GM18867 (cell line): ENCODE measurements at regions not wholly inside any gene's neighbourhood (a gene's known extent, or its start where the extent isn't known, plus 50 kb on each side); places are given as distances from the start of the nearest gene placed in this dataset.
"Not testable (repeated sequence)": the region's sequence is repeated elsewhere in the genome, so short reads cannot be mapped to it uniquely, and the experiment has no call there.

ENCODE experiments used
- ATAC-seq: cut with Tn5 transposase; IDR thresholded peaks from one replicate; pipeline ENCODE4 v1.9.1; 2021; ENCODE audit warnings: mild to moderate bottlenecking, moderate library complexity; ENCODE audit not compliant: unreplicated experiment

- no peak for ATAC-seq
Observed at GRCh38 chr4:84379917-84380641, 119.0 kb downstream of the NKX6-1 start.

GRCh38 chr4:84378983-84379382 is 120.1 kb downstream of the NKX6-1 start:
- no peak for ATAC-seq

GRCh38 chr4:84378356-84378755 is 120.7 kb downstream of the NKX6-1 start:
- no peak for ATAC-seq

- ATAC-seq: no peak
Observed at GRCh38 chr4:84366907-84367306, 132.2 kb downstream of the NKX6-1 start.

- ATAC-seq: no peak
Observed at GRCh38 chr4:84366161-84366560, 132.9 kb downstream of the NKX6-1 start.

GRCh38 chr4:84362896-84363655 is 136.0 kb downstream of the NKX6-1 start:
- ATAC-seq: no peak

- no peak for ATAC-seq
Observed at GRCh38 chr4:84342161-84342560, 156.9 kb downstream of the NKX6-1 start.

GRCh38 chr4:84341559-84341958 is 157.5 kb downstream of the NKX6-1 start:
- ATAC-seq: no peak

- ATAC-seq: no peak
Observed at GRCh38 chr4:84338367-84338766, 160.7 kb downstream of the NKX6-1 start.

GRCh38 chr4:84336964-84337705 is 162.0 kb downstream of the NKX6-1 start:
- no peak for ATAC-seq

GRCh38 chr4:84327526-84327925 is 171.6 kb downstream of the NKX6-1 start:
- no peak for ATAC-seq

- no peak for ATAC-seq
Observed at GRCh38 chr4:84325625-84326024, 173.5 kb downstream of the NKX6-1 start.

GRCh38 chr4:84324303-84325245 is 174.5 kb downstream of the NKX6-1 start:
- ATAC-seq: no peak

- ATAC-seq: no peak
Observed at GRCh38 chr4:84319124-84319523, 180.0 kb downstream of the NKX6-1 start.

- ATAC-seq: peak; percentile 52
Observed at GRCh38 chr4:84317513-84317912, 181.6 kb downstream of the NKX6-1 start.

- no peak for ATAC-seq
Observed at GRCh38 chr4:84312426-84313012, 186.6 kb downstream of the NKX6-1 start.

GRCh38 chr4:84309191-84309590 is 189.9 kb downstream of the NKX6-1 start:
- ATAC-seq: no peak

GRCh38 chr4:84298719-84299254 is 200.3 kb downstream of the NKX6-1 start:
- not testable (repeated sequence) for ATAC-seq

- ATAC-seq: no peak
Observed at GRCh38 chr4:84298023-84298718, 200.9 kb downstream of the NKX6-1 start.
